ENCODE measurements at regions not wholly inside any gene's neighbourhood (a gene's known extent, or its start where the extent isn't known, plus 50 kb on each side); places are given as distances from the start of the nearest gene placed in this dataset.

- TF ChIP-seq CTCF (IDR thresholded peaks at IDR 0.05; ENCODE audit: insufficient read depth, low read length) (no peak), REST (IDR thresholded peaks at IDR 0.05; ENCODE audit: insufficient replicate concordance, low read depth) (no peak), GABPA (IDR thresholded peaks at IDR 0.05; ENCODE audit: low read depth) (no peak), POLR2AphosphoS5 (IDR thresholded peaks at IDR 0.05; ENCODE audit: low read depth) (no peak), SPI1 (IDR thresholded peaks at IDR 0.05; ENCODE audit: borderline replicate concordance, low read depth) (no peak)
These were observed 754.5 kb upstream of the FAM98A start for GRCh38 chr2:34353509-34354113.

Data from HL-60 (cell line).